Epithelial cell of esophagus (primary cell): ENCODE measurements at regions not wholly inside any gene's neighbourhood (a gene's known extent, or its start where the extent isn't known, plus 50 kb on each side); places are given as distances from the start of the nearest gene placed in this dataset.
A peak's percentile ranks its signal among the peaks of the same experiment; 100 is the strongest.

Experiments used
- DNase-seq: peaks from one replicate; pipeline ENCODE4 v3.0.0; 2010; ENCODE audit warnings: low read depth
- H3K4me3 ChIP-seq: 2 replicates; pipeline ENCODE4 v1.5.1; 2011; ENCODE audit warnings: mild to moderate bottlenecking, low read length, control low read depth
- CTCF ChIP-seq: IDR thresholded peaks from 2 replicates; pipeline ENCODE4 v1.5.1; 2011; ENCODE audit warnings: low read depth, mild to moderate bottlenecking, low read length, control low read depth, inconsistent platforms; ENCODE audit not compliant: insufficient read depth; ENCODE audit errors: missing control alignments

- TF ChIP-seq CTCF: no peak
- no peak for DNase-seq
- no peak overlapping the region for H3K4me3 ChIP-seq
Measured at GRCh38 chr21:20329636-20330035, 668.6 kb upstream of the NCAM2 start.

- no peak for DNase-seq
- no peak overlapping the region for H3K4me3 ChIP-seq
- TF ChIP-seq CTCF: no peak
Measured at GRCh38 chr21:20330652-20331051, 667.6 kb upstream of the NCAM2 start.

- no peak for TF ChIP-seq CTCF
- H3K4me3 ChIP-seq: no peak overlapping the region
- DNase-seq: no peak
Measured at GRCh38 chr21:20334585-20334984, 663.6 kb upstream of the NCAM2 start.

GRCh38 chr21:20341431-20341830 is 656.8 kb upstream of the NCAM2 start:
- DNase-seq: no peak
- TF ChIP-seq CTCF: no peak
- no peak overlapping the region for H3K4me3 ChIP-seq

- no peak for DNase-seq
- H3K4me3 ChIP-seq: no peak overlapping the region
- TF ChIP-seq CTCF: no peak
Measured at GRCh38 chr21:20343186-20343585, 655.0 kb upstream of the NCAM2 start.

- no peak for DNase-seq
- H3K4me3 ChIP-seq: no peak overlapping the region
- TF ChIP-seq CTCF: no peak
Measured at GRCh38 chr21:20351138-20351537, 647.1 kb upstream of the NCAM2 start.

- peak; percentile 6 for DNase-seq
- no peak overlapping the region for H3K4me3 ChIP-seq
- no peak for TF ChIP-seq CTCF
Measured at GRCh38 chr21:20353351-20353750, 644.9 kb upstream of the NCAM2 start.
